NCI-H2081 (cell line): ENCODE measurements at regions not wholly inside any gene's neighbourhood (a gene's known extent, or its start where the extent isn't known, plus 50 kb on each side); places are given as distances from the start of the nearest gene placed in this dataset.
A peak's percentile ranks its signal among the peaks of the same experiment; 100 is the strongest.

Source experiments
- DNase-seq, 2 experiments: peaks; one replicate each; lab custom pipeline; 2025; lab: John Stamatoyannopoulos, UW

- no peak for DNase-seq
Observed at GRCh38 chr13:103443604-103444003, 377.4 kb upstream of the SLC10A2 start.

- DNase-seq: no peak
Observed at GRCh38 chr13:103437651-103438050, 371.4 kb upstream of the SLC10A2 start.

- no peak for DNase-seq
Observed at GRCh38 chr13:103436057-103436654, 369.9 kb upstream of the SLC10A2 start.

GRCh38 chr13:103431856-103432255 is 365.6 kb upstream of the SLC10A2 start:
- peak in 1 of 2 experiments; percentile 28 for DNase-seq

GRCh38 chr13:103430368-103430767 is 364.2 kb upstream of the SLC10A2 start:
- DNase-seq: no peak

- DNase-seq: no peak
Observed at GRCh38 chr13:103410002-103410401, 343.8 kb upstream of the SLC10A2 start.

GRCh38 chr13:103406967-103407366 is 340.8 kb upstream of the SLC10A2 start:
- no peak for DNase-seq

GRCh38 chr13:103405297-103405696 is 339.1 kb upstream of the SLC10A2 start:
- DNase-seq: no peak

GRCh38 chr13:103403814-103404213 is 337.6 kb upstream of the SLC10A2 start:
- no peak for DNase-seq

- peak in 1 of 2 experiments; percentile 24 for DNase-seq
Observed at GRCh38 chr13:103403148-103403740, 337.0 kb upstream of the SLC10A2 start.

- DNase-seq: no peak
Observed at GRCh38 chr13:103395139-103395538, 328.9 kb upstream of the SLC10A2 start.

- no peak for DNase-seq
Observed at GRCh38 chr13:103394618-103395017, 328.4 kb upstream of the SLC10A2 start.

GRCh38 chr13:103391936-103392335 is 325.7 kb upstream of the SLC10A2 start:
- DNase-seq: no peak

GRCh38 chr13:103388839-103389238 is 322.6 kb upstream of the SLC10A2 start:
- no peak for DNase-seq

GRCh38 chr13:103386341-103386740 is 320.1 kb upstream of the SLC10A2 start:
- no peak for DNase-seq

- no peak for DNase-seq
Observed at GRCh38 chr13:103373916-103374315, 307.7 kb upstream of the SLC10A2 start.

- DNase-seq: no peak
Observed at GRCh38 chr13:103371271-103371670, 305.1 kb upstream of the SLC10A2 start.

GRCh38 chr13:103370790-103371189 is 304.6 kb upstream of the SLC10A2 start:
- no peak for DNase-seq

GRCh38 chr13:103358255-103358932 is 292.2 kb upstream of the SLC10A2 start:
- no peak for DNase-seq

GRCh38 chr13:103356226-103356864 is 290.1 kb upstream of the SLC10A2 start:
- DNase-seq: no peak

- no peak for DNase-seq
Observed at GRCh38 chr13:103354171-103354570, 288.0 kb upstream of the SLC10A2 start.

GRCh38 chr13:103351035-103351828 is 285.0 kb upstream of the SLC10A2 start:
- DNase-seq: no peak
